Heart right ventricle (tissue), 16 donors: ENCODE measurements at regions not wholly inside any gene's neighbourhood (a gene's known extent, or its start where the extent isn't known, plus 50 kb on each side); places are given as distances from the start of the nearest gene placed in this dataset.

Experiments
- ATAC-seq, 8 donors: fragments of 200-7000 bp; cut with Tn5 transposase; one replicate each; pipeline ENCODE4 v1.9.1; 2020; ENCODE audit warnings: mild to moderate bottlenecking in 8 of 8, moderate library complexity in 8 of 8, moderate number of reproducible peaks in 1 of 8
- DNase-seq, 2 donors: peaks; one replicate each; pipeline ENCODE4 v3.0.0-alpha.2; 2020
- H3K27ac ChIP-seq, 10 donors: fragments of 200-600 bp; sonication (generic) in 2 of 10; one replicate each; pipeline versions ENCODE4 v1.5.0 to v1.8.0; 2020 to 2022; ENCODE audit warnings: mild to moderate bottlenecking in 3 of 10
- H3K27me3 ChIP-seq, 7 donors: fragments of 200-600 bp; one replicate each; pipeline ENCODE4 v1.8.0; 2021 to 2022; ENCODE audit warnings: mild to moderate bottlenecking in 2 of 7
- H3K36me3 ChIP-seq, 9 donors: fragments of 200-600 bp; sonication (generic) in 1 of 9; one replicate each; pipeline versions ENCODE4 v1.5.0 to v1.8.0; 2020 to 2022; ENCODE audit warnings: mild to moderate bottlenecking in 2 of 9
- H3K4me1 ChIP-seq, 9 donors: fragments of 200-600 bp; sonication (generic) in 1 of 9; one replicate each; pipeline versions ENCODE4 v1.5.0 to v1.8.0; 2020 to 2022; ENCODE audit warnings: mild to moderate bottlenecking in 4 of 9
- H3K4me3 ChIP-seq, 10 donors: fragments of 200-600 bp; sonication (generic) in 2 of 10; one replicate each; pipeline versions ENCODE4 v1.5.0 to v1.8.0; 2020 to 2022; ENCODE audit warnings: mild to moderate bottlenecking in 7 of 10, moderate library complexity in 2 of 10
- H3K9me3 ChIP-seq, 11 donors: fragments of 200-600 bp in 10 of 11; sonication (generic) in 2 of 11; one replicate each; pipeline versions ENCODE4 v1.5.0 to v1.8.0; 2013 to 2022; ENCODE audit warnings: mild to moderate bottlenecking in 2 of 11, control low read depth in 1 of 11, moderate library complexity in 1 of 11
- WGBS, 2 donors: extraction: QIAGEN DNeasy Blood & Tissue Kit; methylation state at CpG; one replicate each; pipeline ENCODE4 v1.1.7; 2013; ENCODE audit warnings: inconsistent platforms in 1 of 2; 5-methylcytosine and 5-hydroxymethylcytosine counted together
- intact Hi-C, 10 donors: fragments of 100-400 bp; cut with DNase I; formaldehyde crosslinking; loops; one replicate each; pipeline versions ENCODE4 v1.11.1 to v1.14.2; 2022
- TF ChIP-seq, protein P1 (sequence below), 9 donors: fragments of 200-600 bp; sonication (generic) in 2 of 9; IDR thresholded peaks; one replicate each; pipeline versions ENCODE4 v1.5.0 to v1.8.0; 2021 to 2022; ENCODE audit warnings: antibody characterized with exemption in 9 of 9, mild to moderate bottlenecking in 5 of 9, moderate library complexity in 1 of 9
- donor health status: Arrhythmogenic right ventricular cardiomyopathy.
- donor health status: ischemic (EF 13 %, LVEDD 7.1; RV severe dilation, severe dysfunction).
- donor health status: healthy with polysubstance abuse.
- donor health status: DM: no; HTN: yes; CAD: no.
- donor health status: DM: no; HTN: no; CAD: no.
- donor health status: ischemic (EF 25% LVEDD 6.9; RV normal size, moderate dysfunction).
- donor health status: ischemic (EF 25% LVEDD 5.7; RV mildly dilated, moderate dysfunction).
- donor health status: healthy.
- donor health status: DM: yes; HTN: yes; CAD: no.
- donor health status: Ischemic cardiomyopathy.
- donor health status: ischemic (EF 35%, LVEDD 5.7; RV mildly dilated, moderate dysfunction).
- donor health status: nonischemic (EF 11% LVEDD 7.7; RV severe dilation, severe dysfunction).
- donor health status: DM: yes; HTN: yes; CAD: no.
- donor health status: PGD.
- donor health status: ischemic (EF 29% LVEDD 5.4; RV normal size, mild dysfunction).
- donor health status: nonischemic (EF 23%, LVEDD 6.1; RV moderate dilation, normal function).

DNA sequence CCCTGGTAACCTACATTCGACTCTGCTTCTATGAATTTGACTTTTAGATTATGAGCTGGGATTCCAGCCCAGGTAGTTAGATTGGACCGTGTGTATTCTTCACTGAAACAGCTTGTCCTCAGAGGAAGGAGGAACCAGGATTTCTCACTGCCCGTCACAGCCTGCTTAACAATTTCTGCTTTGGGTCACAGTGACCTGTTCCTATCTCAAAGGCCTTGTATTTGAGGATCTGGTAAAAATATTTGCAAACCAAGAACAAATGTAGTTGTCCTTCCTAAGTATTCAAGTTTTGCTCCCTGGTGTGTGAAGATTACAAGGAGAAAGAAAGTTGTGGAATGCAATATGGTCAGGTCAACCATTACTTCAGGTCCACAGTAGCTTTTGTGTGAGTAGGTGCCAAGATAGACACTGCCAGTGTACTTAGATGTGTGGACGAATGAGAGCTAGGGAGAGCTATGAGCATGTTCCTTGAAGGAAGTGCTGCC lies 55.1 kb downstream of the KIF4B start:
- Histone ChIP-seq H3K27ac (no peak overlapping the region), H3K4me3 (no peak overlapping the region), H3K27me3 (no peaks in the 10 kb centered on the region), H3K9me3 (no peaks in the 10 kb centered on the region), H3K36me3 (no peaks in the 10 kb centered on the region), H3K4me1 (peaks cover 0 to 2% (median 0%) of the 10 kb centered on the region in 9 donors)
- 57 to 70% methylated on average over 4 of the region's 4 CpGs for WGBS, 2 donors
- ATAC-seq (no peak), DNase-seq (no peak)
- TF ChIP-seq, protein P1, sequence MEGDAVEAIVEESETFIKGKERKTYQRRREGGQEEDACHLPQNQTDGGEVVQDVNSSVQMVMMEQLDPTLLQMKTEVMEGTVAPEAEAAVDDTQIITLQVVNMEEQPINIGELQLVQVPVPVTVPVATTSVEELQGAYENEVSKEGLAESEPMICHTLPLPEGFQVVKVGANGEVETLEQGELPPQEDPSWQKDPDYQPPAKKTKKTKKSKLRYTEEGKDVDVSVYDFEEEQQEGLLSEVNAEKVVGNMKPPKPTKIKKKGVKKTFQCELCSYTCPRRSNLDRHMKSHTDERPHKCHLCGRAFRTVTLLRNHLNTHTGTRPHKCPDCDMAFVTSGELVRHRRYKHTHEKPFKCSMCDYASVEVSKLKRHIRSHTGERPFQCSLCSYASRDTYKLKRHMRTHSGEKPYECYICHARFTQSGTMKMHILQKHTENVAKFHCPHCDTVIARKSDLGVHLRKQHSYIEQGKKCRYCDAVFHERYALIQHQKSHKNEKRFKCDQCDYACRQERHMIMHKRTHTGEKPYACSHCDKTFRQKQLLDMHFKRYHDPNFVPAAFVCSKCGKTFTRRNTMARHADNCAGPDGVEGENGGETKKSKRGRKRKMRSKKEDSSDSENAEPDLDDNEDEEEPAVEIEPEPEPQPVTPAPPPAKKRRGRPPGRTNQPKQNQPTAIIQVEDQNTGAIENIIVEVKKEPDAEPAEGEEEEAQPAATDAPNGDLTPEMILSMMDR (IDR thresholded peaks at IDR 0.05), result no peak
- intact Hi-C loops, result no loop called here

DNA sequence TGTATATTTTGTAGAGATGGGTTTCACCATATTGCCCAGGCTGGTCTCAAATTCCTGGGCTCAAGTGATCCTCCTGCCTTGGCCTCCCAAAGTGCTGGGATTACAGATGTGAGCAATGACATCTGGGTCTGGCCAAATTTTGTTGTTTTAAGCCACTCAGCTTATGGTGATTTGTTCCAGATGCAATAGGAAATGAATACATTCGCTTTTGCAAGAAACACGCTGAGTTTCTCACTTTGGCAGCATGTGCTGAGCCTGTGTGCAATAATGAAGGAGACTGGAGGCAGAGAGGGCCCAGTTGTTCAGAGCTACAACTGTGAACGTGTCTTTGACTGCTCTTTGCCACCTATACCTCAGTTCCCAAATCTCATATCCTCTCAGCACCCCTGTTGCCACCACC lies 56.4 kb downstream of the KIF4B start:
- H3K27me3 ChIP-seq, result no peaks in the 10 kb centered on the region
- no peak overlapping the region for H3K27ac ChIP-seq
- H3K4me1 ChIP-seq, result peaks cover 0 to 2% (median 0%) of the 10 kb centered on the region in 9 donors
- 73 to 79% methylated on average over 3 of the region's 3 CpGs for WGBS, 2 donors
- H3K9me3 ChIP-seq, result no peaks in the 10 kb centered on the region
- intact Hi-C loops, result no loop called here
- DNase-seq (no peak), ATAC-seq (no peak)
- TF ChIP-seq, protein P1 (IDR thresholded peaks at IDR 0.05), result no peak
- no peaks in the 10 kb centered on the region for H3K36me3 ChIP-seq
- no peak overlapping the region for H3K4me3 ChIP-seq

- no peak for DNase-seq
- H3K4me1 ChIP-seq, result peaks cover 0 to 2% (median 0%) of the 10 kb centered on the region in 9 donors
- ATAC-seq, result no peak
- TF ChIP-seq, protein P1 (IDR thresholded peaks at IDR 0.05), result no peak
- H3K36me3 ChIP-seq, result no peaks in the 10 kb centered on the region
- no peak overlapping the region for H3K4me3 ChIP-seq
- H3K27me3 ChIP-seq, result no peaks in the 10 kb centered on the region
- H3K9me3 ChIP-seq, result no peaks in the 10 kb centered on the region
- intact Hi-C loops, result no loop called here
- H3K27ac ChIP-seq, result no peak overlapping the region
Measured at GRCh38 chr5:155070781-155071180, 57.2 kb downstream of the KIF4B start.

DNA sequence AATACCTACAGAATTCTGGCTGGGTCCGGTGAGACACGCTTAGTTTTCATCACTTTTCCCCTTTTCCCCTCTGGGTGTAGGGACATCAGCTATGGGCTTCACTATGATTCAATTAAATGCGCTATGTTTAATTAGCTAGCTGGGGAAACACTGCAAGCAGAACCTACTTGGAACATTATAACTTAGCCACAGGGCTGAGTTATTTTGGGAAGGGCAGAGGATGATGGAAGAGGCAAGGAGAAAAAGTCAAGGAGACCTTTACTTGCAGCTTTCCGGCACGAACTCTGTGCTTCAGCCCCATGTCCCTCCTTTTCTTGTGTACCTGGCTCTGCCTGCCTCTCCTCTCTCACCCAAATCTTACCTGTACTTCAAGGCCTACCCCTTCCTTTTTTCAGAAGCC lies 62.8 kb downstream of the KIF4B start:
- intact Hi-C loops, result no loop called here
- H3K27me3 ChIP-seq, result no peaks in the 10 kb centered on the region
- 69 to 82% methylated on average over 5 of the region's 5 CpGs for WGBS, 2 donors
- H3K36me3 ChIP-seq, result no peaks in the 10 kb centered on the region
- no peak for DNase-seq
- peaks cover 0 to 7% (median 0%) of the 10 kb centered on the region in 9 donors for H3K4me1 ChIP-seq
- no peaks in the 10 kb centered on the region for H3K9me3 ChIP-seq
- ATAC-seq, result peak in 3 of 8 donors; percentile 42 to 53 (median 49)
- no peak overlapping the region for H3K4me3 ChIP-seq
- TF ChIP-seq, protein P1 (IDR thresholded peaks at IDR 0.05), result no peak
- no peak overlapping the region for H3K27ac ChIP-seq
